ENCODE measurements at regions not wholly inside any gene's neighbourhood (a gene's known extent, or its start where the extent isn't known, plus 50 kb on each side); places are given as distances from the start of the nearest gene placed in this dataset.

DNA sequence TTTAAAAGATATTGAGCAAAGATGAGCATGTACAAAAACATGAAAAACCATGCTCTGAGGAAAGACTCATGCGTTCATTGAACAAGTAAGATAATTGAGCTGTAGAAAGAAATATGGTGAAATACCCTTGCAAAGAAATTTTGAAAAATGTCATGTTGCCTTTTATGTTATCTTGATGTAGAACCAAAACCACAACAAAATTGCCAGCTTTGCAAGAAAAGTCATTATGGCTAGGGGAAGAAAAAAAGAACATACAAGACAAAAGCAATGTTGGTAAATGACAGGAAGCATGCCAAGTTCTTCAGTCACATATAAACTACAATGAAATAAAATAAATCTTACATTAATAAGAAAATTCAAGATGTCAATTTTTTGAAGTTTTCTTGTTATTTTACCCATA, 368.0 kb downstream of the IRX1 start:
- no peak for DNase-seq

DNA sequence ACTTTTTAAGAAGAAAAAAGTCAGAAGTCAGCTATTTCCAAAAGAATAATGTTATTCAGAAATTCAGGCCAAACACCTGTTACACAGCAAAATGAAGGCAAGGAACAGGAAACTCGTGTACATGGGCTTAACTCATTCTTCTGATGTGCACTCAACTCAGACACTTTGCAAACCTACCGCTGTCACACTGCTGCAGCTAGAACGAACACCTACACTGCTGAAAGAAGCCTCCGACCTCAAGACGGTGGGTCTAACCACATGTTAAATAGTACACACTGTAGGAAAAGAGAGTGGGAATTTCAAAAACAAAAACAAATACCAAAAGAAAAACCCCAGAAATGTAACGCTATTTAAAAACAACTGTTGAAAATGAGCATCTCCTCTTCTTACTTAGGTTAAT, 384.5 kb downstream of the IRX1 start:
- peak in 1 of 4 experiments; percentile 1 for DNase-seq

DNA sequence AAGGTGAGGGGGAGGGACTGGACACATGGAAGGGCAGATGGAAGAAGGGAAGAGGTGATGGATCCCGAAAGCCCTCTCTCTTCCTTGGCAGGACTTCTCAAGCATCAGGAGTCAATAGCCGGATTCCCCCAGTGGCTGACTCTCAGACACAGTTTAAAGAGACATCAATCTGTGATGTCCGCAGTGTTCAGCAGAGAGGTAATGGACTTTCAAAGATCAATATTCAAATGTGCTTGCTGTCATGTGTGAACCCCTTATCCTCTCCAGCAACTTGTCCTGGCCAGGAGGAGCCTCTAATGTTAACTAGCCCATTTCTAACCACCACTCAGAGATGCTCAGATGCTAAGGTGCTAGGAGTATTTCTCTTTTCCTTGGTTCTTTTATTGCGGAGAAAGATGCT, 392.2 kb downstream of the IRX1 start:
- DNase-seq = no peak

DNA sequence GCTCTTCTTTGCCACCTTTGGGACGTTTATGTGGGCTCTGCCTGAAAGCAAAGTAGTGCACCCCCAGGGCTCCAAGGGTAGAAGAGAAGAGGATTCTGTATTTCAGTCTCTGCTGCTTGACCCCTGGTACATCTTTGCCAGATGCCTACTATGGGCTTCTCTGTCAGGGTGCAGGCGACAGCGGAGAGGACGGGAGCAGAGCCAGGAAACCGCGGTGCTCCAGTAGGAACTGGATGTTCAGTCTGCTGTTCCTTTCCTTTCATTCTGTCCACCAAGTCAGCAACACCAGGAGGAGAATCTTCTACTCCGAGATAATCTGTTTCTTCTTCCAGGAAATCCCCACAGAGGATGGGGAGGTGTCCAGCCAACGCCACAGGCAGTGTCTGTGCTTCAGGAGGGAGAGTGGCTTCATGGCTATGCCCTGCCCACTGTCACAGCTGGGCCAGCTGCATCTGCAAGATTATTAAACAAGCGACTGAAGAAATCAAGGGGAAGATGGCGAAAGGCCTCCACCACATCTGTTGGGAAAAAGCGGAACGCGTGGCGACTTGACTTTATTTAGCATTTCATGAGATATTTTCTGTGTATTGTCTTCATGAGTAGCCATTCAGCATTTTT, 398.3 kb downstream of the IRX1 start:
- no peak for DNase-seq

DNA sequence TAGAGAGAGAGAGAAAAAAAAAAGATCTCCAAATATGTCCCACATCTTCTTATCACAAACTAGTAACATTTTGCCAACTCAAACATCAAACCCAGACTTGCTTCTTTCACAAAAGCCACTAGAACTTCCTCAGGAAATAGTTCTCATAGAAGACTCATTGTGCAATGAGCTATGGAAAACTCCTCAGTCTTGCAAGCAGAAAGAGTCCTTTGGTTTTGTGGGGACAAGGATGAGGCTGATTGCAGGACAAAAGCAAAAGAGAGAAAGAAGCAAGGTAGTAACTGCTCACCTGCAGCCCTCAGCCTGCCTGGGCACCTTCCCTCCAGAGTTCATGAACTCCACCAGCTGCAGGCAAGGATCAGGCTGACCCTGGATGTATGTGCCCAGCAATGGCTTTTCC, 399.0 kb downstream of the IRX1 start:
- no peak for DNase-seq

DNA sequence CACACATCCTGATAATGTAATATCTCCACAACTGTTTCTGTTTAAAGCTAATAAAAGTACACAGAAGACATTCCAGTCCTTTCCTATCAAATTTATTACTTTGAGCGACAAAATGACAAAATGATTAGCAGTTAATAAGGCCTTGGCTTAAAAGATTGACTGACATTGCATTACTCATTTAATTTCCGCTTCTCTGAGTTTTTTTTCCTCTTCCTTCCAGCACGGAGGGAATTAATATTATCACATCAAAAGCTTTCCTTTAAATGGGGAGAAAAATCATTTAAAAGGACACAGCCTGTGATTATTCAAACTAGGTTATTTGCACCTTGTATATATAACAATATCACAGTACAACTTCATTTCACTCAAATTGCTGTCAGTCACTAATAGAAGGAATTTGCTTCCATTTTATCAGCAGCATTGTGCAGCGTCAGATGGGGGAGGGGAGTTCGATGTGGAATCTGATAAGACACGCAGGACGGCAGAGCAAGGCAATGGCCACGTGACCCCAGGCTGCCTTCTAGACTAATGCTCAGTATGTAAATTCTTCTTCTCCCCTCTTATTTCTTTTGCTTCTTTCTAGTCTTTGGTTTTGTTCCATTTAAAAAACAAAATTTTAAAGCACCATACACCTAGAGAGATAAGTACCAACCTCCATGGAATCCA, 400.5 kb downstream of the IRX1 start:
- DNase-seq = no peak

DNA sequence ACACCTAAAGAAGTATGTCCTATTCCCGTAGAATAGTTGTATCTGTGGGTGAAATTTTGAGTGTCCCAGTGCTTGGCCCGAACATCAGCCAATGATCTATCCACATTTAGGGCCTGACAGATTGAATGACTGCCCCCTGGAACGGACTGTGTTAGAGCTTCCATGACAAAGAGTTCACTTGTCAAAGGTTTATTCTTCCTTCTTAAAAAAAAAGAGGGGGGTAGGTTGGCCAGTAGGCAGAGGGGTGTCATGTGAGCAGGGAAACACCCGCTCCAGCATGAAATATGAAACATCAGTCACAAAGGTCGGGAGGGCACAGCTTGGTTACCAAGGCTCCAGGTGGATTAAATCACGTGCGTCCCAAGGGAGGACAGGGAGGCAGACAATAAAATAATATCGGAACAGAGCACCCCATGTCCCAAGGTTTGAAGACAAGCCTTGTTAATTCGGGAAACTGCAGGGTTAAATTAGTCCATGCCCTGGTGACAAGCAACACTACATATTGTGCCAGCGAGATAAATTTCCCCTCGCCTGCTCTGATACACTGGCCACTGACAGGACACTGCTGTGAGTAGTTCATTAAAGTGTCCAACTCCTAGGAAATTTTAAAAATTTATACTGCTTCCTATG, 401.2 kb downstream of the IRX1 start:
- DNase-seq = no peak

DNA sequence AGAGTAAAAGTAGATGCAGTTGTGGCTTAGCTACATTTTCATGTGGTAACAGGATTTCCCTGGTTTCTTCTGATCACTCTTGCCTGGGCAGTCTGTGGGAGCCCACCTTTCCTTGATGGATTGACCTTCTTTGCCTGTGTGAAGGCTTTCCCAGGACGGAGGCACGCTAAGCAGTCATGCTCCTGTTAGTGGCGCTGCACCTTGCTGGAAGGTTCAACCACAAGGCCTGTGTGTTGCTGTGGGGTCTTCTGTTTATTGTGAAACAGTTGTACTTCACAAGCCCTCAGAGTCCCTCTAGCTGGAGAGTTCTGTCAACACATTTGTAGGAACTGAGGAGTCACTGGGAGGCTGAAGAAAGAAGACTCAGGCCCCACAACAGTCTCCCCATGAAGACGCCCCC, 402.0 kb downstream of the IRX1 start:
- no peak for DNase-seq

DNA sequence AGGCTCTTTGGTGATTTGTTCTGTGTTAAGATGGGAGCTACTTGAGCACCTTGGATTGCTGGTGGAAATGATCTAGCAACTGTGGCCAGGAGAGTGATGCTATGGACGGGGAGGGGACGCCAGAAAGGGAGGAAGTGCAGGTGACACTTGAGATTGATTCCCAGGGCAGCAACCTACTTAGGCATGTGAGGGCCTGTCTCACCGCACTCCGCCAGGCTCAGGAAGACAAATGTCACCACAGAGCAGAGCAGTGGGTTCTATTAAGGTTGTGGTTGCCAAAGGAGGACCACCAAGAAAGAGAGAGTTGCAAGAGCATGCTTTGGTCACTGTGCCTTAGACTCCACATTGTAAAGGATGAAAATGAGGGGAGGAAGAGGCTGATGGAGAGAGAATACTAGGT, 404.3 kb downstream of the IRX1 start:
- DNase-seq = no peak

DNA sequence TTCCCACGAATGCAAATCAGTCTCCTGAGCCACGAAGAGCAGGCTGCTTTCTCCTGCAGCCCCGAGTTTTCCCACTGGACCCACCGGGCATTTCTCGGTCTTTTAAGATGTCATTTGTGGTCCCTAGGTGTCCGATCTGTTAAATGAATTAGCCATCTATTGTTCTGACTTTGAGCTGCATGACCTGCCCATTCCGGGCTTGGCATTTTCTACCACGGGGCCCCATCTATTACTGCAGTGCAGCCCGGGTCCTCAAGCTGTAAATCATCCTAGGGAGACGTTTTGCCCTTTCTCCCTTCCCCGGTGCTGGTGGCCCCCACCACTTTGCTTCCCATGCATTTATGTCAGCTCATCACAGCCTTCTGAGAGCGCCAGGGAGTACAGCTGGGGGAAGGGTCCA, 405.4 kb downstream of the IRX1 start:
- no peak for DNase-seq

DNA sequence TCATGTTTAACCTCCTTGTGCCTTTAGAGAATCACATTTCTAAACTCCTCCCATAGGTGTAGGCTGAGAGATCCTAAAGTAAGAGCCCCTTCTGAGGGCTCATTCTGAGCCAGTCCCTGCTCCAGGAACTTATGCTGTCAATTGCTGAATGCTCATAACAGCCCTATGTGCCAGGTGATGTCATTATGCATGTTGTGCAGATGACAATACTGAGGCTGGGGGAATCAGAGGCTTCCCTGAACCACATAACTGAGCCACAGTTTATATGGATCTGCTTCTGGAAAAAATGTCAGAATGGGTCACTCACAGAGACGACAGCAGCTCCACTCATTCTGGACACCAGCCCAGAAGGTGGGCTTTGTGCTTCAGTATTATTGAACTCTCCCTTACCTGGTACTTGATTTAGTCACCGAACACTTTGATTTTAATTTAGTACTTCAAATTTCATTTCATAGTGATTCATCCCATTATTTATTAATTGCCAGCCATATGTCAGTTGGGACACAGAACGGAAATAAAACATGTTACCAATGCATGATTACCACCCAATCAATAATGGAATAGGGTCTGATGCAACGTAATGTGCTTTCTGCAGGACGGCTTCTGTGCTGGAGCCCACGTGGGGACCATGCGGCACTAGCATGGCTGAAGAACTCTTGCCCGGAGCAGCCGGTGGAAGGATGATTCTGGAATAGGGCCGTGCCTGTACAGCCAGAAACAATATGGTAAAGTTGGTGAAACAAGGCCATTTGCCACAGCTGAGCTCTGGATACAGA, 406.3 kb downstream of the IRX1 start:
- no peak for DNase-seq

DNA sequence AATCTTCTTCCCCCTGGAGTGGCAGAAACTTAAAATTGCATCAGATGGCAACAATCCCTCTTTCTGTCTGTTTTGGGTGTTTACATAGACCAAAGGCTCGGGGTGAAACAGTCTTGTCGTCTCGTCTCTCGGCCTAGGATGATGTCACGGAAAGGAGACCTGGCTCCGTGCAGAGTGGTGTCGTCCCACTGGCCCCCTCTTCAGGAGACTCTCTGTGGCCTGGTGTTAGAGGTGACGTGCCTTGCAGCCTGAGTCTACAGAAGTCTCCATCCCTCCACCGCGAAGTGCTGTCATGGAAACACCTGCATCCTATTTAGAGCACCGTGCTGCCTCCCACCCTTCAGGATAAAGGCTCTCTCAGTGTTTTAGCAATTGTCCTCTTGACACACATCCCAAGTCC, 409.7 kb downstream of the IRX1 start:
- DNase-seq = no peak

DNA sequence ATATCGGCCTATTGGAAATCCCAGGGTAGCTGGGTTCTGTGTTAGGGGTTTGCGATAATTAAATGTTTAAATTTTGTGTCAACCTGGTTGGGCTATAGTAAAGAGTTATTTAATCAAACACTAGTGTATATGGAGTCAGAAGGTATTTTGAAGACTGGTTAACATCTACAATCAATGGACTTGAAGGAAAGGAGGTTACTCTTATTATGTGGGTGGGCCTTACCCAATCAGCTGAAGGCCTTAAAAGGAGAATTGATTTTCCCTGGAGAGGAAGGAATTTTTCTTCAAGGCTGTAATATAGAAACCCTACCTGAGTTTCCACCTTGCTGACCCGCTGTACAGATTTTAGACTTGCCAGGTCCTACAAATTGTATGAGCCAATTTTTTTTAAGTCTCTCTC, 411.4 kb downstream of the IRX1 start:
- DNase-seq = no peak

DNA sequence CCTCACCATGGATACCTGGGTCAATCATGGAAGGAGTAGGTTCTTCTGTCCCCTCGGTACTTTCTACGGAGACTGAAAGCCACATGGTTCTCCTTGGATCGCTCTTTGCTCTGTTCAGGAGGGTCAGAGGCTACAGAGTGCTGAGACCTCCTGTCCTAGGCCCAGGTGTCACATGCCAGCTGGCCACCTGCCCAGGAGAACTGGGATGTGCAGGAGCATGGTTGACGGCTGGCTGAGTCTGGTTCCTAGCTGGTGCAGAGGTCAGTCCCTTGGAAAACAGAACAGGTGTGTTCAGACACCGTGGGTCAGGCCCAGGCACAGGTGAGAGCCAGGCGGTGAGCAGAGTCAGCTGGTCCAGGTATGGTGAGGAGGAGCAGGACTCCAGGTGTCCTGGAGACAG, 416.3 kb downstream of the IRX1 start:
- DNase-seq = no peak

DNA sequence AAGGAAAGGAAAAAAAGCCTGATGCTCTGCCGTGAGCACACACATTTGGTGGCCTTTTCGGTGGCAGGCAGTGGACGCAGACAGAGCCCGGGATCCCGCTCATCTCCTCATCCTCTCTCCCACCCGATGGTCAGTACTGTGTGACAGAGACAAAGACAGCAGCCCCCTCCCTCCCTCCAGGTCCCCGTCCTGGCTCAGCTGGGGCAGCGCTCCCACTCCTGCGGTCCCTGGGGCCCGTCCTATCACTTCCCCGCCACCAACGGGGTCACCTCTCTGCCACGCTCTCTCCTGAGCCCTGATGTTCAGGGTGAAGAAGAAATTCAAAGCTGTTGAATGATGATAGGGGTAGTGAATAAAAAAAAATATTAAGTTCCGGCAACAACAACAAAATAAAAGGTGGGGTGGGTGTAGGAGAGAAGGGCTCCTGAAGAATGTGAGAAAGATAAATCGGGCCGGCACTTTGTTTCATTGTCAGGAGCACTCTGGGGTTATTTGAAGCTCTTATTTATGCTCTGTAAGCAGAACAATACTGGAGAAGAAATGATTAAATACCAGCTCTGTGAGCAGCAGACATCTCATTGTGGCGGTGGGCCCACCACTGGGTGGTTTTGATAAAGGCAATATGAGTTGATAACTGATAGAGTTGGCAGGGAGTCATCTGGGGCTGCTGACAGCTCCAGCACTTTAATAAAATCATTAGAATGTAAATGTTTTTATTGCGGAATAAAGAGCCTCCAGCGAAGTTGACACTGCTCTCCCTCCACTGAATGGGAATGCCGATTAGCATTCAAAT, 417.7 kb downstream of the IRX1 start:
- no peak for DNase-seq

DNA sequence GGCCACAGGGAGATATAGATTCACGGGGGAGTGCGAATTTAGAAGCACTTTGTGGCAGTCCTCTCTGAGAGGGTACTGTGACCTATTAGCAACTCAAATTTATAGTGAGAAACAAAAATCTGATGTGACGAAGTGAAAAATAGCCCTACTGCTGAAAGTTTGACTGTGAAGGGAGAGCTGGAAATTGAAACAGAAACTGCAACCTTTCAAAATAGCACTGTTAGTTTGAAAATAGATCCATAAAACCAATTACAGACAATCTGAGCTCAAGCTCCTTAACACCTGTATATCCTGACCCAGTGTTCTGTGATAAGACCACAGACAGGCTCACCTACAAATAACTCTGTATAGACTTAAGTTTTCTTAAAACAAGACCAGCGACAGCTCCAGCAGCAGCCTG, 420.1 kb downstream of the IRX1 start:
- DNase-seq = no peak

DNA sequence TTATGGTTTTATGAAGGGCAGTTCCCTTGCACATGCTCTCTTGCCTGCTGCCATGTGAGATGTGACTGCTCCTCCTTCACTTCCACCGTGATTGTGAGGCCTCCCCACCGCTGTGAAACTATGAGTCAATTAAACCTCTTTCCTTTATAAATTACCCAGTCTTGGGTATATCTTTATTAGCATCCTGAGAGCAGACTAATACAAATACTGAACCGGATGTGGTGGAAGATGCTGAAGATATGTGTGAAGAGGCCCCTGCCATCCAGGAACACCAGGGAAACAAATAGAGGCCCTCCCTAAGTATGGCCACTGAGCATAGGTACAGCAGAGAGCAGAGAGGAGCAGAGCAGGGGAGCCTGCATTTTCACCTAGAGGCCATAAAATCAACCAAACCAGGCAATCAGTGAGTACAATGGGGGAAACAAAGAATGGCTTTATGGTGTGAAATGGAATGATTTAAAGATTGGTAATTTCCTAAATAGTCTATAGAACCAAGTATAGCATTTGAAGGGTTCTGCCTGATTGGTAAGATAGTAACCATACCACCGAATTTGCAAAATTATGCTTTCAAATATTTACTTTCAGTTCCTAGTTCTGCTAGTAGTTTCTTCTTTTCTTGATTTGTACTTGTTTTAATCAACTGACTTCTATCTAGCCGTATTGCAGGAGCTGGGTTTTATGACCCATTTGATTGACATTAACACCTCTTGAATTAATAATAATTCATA, 421.6 kb downstream of the IRX1 start:
- DNase-seq = no peak

DNA sequence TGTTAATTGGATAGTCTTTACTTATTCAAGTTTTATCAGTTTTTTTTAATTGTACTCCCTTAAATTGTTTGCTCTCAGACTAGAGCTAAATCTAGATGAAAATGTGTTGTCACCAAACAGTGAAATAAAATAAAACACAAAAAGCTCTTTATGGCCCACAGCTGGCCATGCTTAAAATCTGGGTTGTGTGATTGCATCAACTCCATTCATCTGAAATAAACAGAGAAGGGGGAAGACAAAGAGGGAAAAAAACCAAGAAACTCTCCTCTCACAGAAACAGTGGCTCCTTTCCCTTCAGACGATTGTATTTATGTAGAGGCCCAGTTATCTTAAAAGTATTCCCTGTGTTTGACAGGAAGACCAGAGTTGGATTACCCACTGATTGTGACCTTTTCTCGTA, 422.4 kb downstream of the IRX1 start:
- no peak for DNase-seq

DNA sequence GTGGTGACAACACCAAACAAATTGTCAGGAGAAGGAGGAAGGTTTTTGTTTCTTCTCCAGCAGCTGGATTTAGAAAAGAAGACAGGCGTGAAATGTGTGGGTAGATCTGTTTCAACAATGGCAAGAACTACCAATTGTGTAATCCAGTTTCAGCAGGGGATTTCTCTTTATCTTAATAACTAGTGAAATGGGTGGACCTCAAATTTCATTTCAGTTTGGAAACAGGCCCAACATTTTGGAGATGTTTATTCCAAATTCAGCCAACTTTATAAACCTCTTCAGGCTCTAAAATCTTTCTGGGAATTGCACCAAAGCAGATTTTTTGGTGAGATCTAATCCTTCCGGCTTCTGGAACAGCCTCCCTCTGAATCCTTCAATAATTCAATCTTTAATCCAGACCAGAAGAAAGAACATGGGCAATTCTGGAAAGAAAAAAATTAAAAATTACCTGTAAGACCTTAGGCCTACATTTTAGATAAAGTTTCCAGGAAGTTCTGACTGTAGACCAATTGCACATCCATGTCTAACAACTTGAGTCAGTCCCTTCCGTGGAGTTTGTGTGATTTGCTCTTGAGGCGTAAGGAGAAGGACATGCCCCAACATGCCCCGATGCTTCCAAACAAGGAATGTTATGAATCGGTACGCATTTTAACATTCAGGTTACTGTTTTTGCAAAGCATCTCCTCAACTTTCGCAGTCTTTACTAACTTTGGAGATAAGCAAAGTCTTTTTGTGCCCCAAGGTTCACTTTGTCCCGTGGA, 423.6 kb downstream of the IRX1 start:
- DNase-seq = no peak

DNA sequence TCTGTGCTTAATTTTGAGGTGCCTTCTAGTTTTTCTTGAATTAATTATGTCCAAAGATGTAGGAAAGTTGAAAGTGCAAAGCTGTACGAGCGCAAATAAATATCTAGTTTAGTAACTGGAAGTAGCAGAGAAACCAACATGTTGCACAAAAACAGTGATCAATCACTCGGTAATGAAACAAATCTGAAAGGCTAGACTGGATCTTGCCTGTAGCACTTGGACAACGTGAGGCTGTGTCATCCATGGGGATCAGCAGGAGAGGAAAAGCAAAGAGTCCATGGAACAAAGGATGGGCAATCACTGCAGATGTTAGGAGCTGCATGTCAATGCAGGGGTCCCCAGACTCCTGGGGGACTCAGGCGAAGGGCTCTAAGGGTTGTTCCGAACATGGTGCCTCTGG, 424.2 kb downstream of the IRX1 start:
- DNase-seq = no peak

DNA sequence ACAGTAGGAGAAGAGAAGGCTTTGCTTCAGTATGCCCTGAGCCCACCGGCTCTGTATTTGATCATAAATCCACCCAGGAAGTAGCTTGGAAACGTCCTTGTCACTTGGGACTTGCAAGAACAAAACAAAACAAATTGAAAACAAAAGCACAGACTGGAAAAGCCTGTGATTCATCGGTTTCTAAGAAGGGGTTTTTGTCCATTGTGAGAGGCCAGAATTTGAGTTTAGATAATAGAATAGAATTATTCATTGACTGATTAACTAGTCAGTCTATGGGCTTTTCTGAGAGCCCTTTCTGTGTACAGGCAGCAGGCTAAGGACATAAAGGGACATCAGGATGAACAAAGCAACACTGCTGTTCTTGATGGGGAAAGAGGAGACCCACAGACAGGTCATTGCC, 424.8 kb downstream of the IRX1 start:
- DNase-seq = no peak
